Osteoblast (primary cell): ENCODE measurements at regions not wholly inside any gene's neighbourhood (a gene's known extent, or its start where the extent isn't known, plus 50 kb on each side); places are given as distances from the start of the nearest gene placed in this dataset.

Source experiments
- DNase-seq: peaks from one replicate; pipeline ENCODE4 v3.0.0; 2011; ENCODE audit warnings: low spot score, mixed read lengths; ENCODE audit not compliant: insufficient read length; ENCODE audit errors: missing footprints
- H2AFZ ChIP-seq: 2 replicates; pipeline ENCODE4 v1.6.0; 2011; ENCODE audit warnings: mild to moderate bottlenecking, low read length
- H3K27ac ChIP-seq: 2 replicates; pipeline ENCODE4 v1.5.1; 2011; ENCODE audit warnings: mild to moderate bottlenecking, low read depth, low read length, moderate library complexity
- H3K27me3 ChIP-seq: 2 replicates; pipeline ENCODE4 v1.6.0; 2012; ENCODE audit warnings: mild to moderate bottlenecking, control low read depth, inconsistent platforms, low read length, moderate library complexity; ENCODE audit not compliant: insufficient read depth
- H3K36me3 ChIP-seq: 2 replicates; pipeline ENCODE4 v1.5.1; 2011; ENCODE audit warnings: mild to moderate bottlenecking, low read length, control low read depth, moderate library complexity; ENCODE audit not compliant: insufficient read depth
- H3K4me1 ChIP-seq: 2 replicates; pipeline ENCODE4 v1.5.1; 2011; ENCODE audit warnings: mild to moderate bottlenecking, low read length, control low read depth, moderate library complexity; ENCODE audit not compliant: insufficient read depth
- H3K4me2 ChIP-seq: 2 replicates; pipeline ENCODE4 v1.6.0; 2011; ENCODE audit warnings: mild to moderate bottlenecking, low read length; ENCODE audit not compliant: insufficient read depth
- H3K4me3 ChIP-seq: fragments of 200-600 bp; sonication (generic); 3 replicates; pipeline ENCODE4 v1.5.1; 2012; ENCODE audit warnings: mild to moderate bottlenecking, low read length, inconsistent platforms; ENCODE audit not compliant: insufficient read depth
- H3K79me2 ChIP-seq: 2 replicates; pipeline ENCODE4 v1.6.0; 2012; ENCODE audit warnings: mild to moderate bottlenecking, low read length, control low read depth, inconsistent platforms; ENCODE audit not compliant: insufficient read depth
- H3K9me3 ChIP-seq: 2 replicates; pipeline ENCODE4 v1.5.1; 2011; ENCODE audit warnings: low read depth, low read length, control low read depth
- H4K20me1 ChIP-seq: 2 replicates; pipeline ENCODE4 v1.6.0; 2012; ENCODE audit warnings: mild to moderate bottlenecking, low read length, control low read depth; ENCODE audit not compliant: insufficient read depth
- TF ChIP-seq, protein P1 (sequence below): IDR thresholded peaks from 2 replicates; pipeline ENCODE4 v1.5.1; 2011; ENCODE audit warnings: mild to moderate bottlenecking, low read depth, low read length, moderate library complexity; ENCODE audit errors: extremely low read depth

- Histone ChIP-seq H3K27ac (no peak overlapping the region), H3K9me3 (no peaks in the 10 kb centered on the region), H3K79me2 (no peaks in the 10 kb centered on the region), H3K4me1 (no peaks in the 10 kb centered on the region), H3K36me3 (no peaks in the 10 kb centered on the region), H4K20me1 (no peaks in the 10 kb centered on the region), H3K4me2 (no peak overlapping the region), H3K27me3 (no peaks in the 10 kb centered on the region), H2AFZ (no peak overlapping the region), H3K4me3 (no peak overlapping the region)
- DNase-seq: no peak
- TF ChIP-seq, protein P1, sequence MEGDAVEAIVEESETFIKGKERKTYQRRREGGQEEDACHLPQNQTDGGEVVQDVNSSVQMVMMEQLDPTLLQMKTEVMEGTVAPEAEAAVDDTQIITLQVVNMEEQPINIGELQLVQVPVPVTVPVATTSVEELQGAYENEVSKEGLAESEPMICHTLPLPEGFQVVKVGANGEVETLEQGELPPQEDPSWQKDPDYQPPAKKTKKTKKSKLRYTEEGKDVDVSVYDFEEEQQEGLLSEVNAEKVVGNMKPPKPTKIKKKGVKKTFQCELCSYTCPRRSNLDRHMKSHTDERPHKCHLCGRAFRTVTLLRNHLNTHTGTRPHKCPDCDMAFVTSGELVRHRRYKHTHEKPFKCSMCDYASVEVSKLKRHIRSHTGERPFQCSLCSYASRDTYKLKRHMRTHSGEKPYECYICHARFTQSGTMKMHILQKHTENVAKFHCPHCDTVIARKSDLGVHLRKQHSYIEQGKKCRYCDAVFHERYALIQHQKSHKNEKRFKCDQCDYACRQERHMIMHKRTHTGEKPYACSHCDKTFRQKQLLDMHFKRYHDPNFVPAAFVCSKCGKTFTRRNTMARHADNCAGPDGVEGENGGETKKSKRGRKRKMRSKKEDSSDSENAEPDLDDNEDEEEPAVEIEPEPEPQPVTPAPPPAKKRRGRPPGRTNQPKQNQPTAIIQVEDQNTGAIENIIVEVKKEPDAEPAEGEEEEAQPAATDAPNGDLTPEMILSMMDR: no peak
These were observed 90.9 kb upstream of the PKP2 start for GRCh38 chr12:32987512-32987911.

GRCh38 chr12:32983968-32984367 is 87.4 kb upstream of the PKP2 start:
- Histone ChIP-seq H3K36me3 (no peaks in the 10 kb centered on the region), H3K9me3 (no peaks in the 10 kb centered on the region), H3K27ac (no peak overlapping the region), H3K79me2 (no peaks in the 10 kb centered on the region), H3K27me3 (no peaks in the 10 kb centered on the region), H3K4me2 (no peak overlapping the region), H2AFZ (no peak overlapping the region), H3K4me3 (no peak overlapping the region), H4K20me1 (no peaks in the 10 kb centered on the region), H3K4me1 (no peaks in the 10 kb centered on the region)
- no peak for DNase-seq
- TF ChIP-seq, protein P1: no peak

- Histone ChIP-seq H4K20me1 (no peaks in the 10 kb centered on the region), H3K79me2 (no peaks in the 10 kb centered on the region), H2AFZ (no peak overlapping the region), H3K4me3 (no peak overlapping the region), H3K9me3 (no peaks in the 10 kb centered on the region), H3K36me3 (no peaks in the 10 kb centered on the region), H3K4me1 (no peaks in the 10 kb centered on the region), H3K27me3 (no peaks in the 10 kb centered on the region), H3K4me2 (no peak overlapping the region), H3K27ac (no peak overlapping the region)
- TF ChIP-seq, protein P1: no peak
- no peak for DNase-seq
These were observed 86.8 kb upstream of the PKP2 start for GRCh38 chr12:32983332-32983731.

- DNase-seq: no peak
- no peaks in the 10 kb centered on the region for H3K36me3 ChIP-seq
- H3K4me3 ChIP-seq: no peak overlapping the region
- H4K20me1 ChIP-seq: no peaks in the 10 kb centered on the region
- H3K4me1 ChIP-seq: no peaks in the 10 kb centered on the region
- no peaks in the 10 kb centered on the region for H3K27me3 ChIP-seq
- no peak overlapping the region for H3K4me2 ChIP-seq
- H3K9me3 ChIP-seq: no peaks in the 10 kb centered on the region
- TF ChIP-seq, protein P1: no peak
- H3K27ac ChIP-seq: no peak overlapping the region
- H3K79me2 ChIP-seq: no peaks in the 10 kb centered on the region
- H2AFZ ChIP-seq: no peak overlapping the region
These were observed 84.6 kb upstream of the PKP2 start for GRCh38 chr12:32981139-32981538.
